H1 (cell line): ENCODE measurements at regions not wholly inside any gene's neighbourhood (a gene's known extent, or its start where the extent isn't known, plus 50 kb on each side); places are given as distances from the start of the nearest gene placed in this dataset.

ENCODE experiments used
- CTCF ChIA-PET: fragments of 300-600 bp; sonication (Branson Sonifier 250); formaldehyde crosslinking; loops from one replicate; lab custom pipeline; 2021; ENCODE audit not compliant: partially characterized antibody; lab: Charles Lee
- POLR2A ChIA-PET: fragments of 300-600 bp; sonication (Branson Sonifier 250); formaldehyde crosslinking; loops from one replicate; lab custom pipeline; 2021; ENCODE audit warnings: inconsistent platforms; ENCODE audit not compliant: partially characterized antibody; lab: Charles Lee
- DNase-seq, 2 experiments: peaks; one replicate each; pipeline versions ENCODE4 v3.0.0 to v3.0.0-alpha.2; 2010 to 2022; ENCODE audit warnings: low spot score in 2 of 2, low read depth in 1 of 2, mixed read lengths in 1 of 2
- FAIRE-seq: peaks from 2 replicates; lab custom pipeline; 2011; peaks lifted over from hg19 to GRCh38; lab: Jason Lieb, UNC
- H2AFZ ChIP-seq: 2 replicates; pipeline ENCODE4 v1.8.1; 2012; ENCODE audit warnings: low read length, inconsistent platforms
- H2AK5ac ChIP-seq: 2 replicates; pipeline ENCODE4 v1.6.1; 2013; ENCODE audit warnings: low read depth, low read length
- H2BK120ac ChIP-seq: replicated peaks from 2 replicates; pipeline ENCODE3; 2013; ENCODE audit warnings: low read depth, low read length, inconsistent platforms
- H2BK12ac ChIP-seq: 2 replicates; pipeline ENCODE4 v1.6.1; 2013; ENCODE audit warnings: low read depth, low read length
- H2BK15ac ChIP-seq: 2 replicates; pipeline ENCODE4 v1.6.1; 2013; ENCODE audit warnings: low read length
- H2BK20ac ChIP-seq: 2 replicates; pipeline ENCODE4 v1.6.1; 2013; ENCODE audit warnings: low read length
- H2BK5ac ChIP-seq: 2 replicates; pipeline ENCODE4 v1.6.1; 2013; ENCODE audit warnings: low read depth, low read length
- H3K14ac ChIP-seq: 2 replicates; pipeline ENCODE4 v1.6.1; 2013; ENCODE audit warnings: inconsistent platforms; ENCODE audit not compliant: insufficient read length
- H3K18ac ChIP-seq: 2 replicates; pipeline ENCODE4 v1.6.1; 2013; ENCODE audit warnings: low read length; ENCODE audit errors: extremely low read depth
- H3K23ac ChIP-seq: 2 replicates; pipeline ENCODE4 v1.6.1; 2013; ENCODE audit warnings: inconsistent platforms; ENCODE audit not compliant: insufficient read length
- H3K23me2 ChIP-seq: 2 replicates; pipeline ENCODE4 v1.6.1; 2013; ENCODE audit warnings: low read depth, low read length
- H3K27ac ChIP-seq: 2 replicates; pipeline ENCODE4 v1.6.1; 2011; ENCODE audit warnings: low read depth, low read length, inconsistent platforms
- H3K27me3 ChIP-seq, 4 experiments: replicated peaks in 1 of 4; 1 replicate in 1 of 4; 2 replicates in 3 of 4; pipeline versions ENCODE4 v1.6.1 to v1.8.1; 2011 to 2013; ENCODE audit warnings: low read length in 3 of 4, mild to moderate bottlenecking in 3 of 4, inconsistent platforms in 2 of 4, mixed read lengths in 2 of 4, moderate library complexity in 1 of 4; ENCODE audit not compliant: control insufficient read depth in 3 of 4, insufficient read depth in 3 of 4; ENCODE audit errors: extremely low read depth in 1 of 4
- H3K36me3 ChIP-seq, 4 experiments: 2 replicates each; pipeline versions ENCODE4 v1.6.1 to v1.8.1; 2011 to 2013; ENCODE audit warnings: mild to moderate bottlenecking in 4 of 4, low read length in 3 of 4, moderate library complexity in 2 of 4, control low read depth in 1 of 4, inconsistent platforms in 1 of 4; ENCODE audit not compliant: insufficient read depth in 4 of 4, control insufficient read depth in 2 of 4
- H3K4ac ChIP-seq: replicated peaks from 2 replicates; pipeline ENCODE3; 2013; ENCODE audit warnings: low read length, low read depth, mixed read lengths, inconsistent platforms; ENCODE audit not compliant: insufficient read length
- H3K4me1 ChIP-seq, 4 experiments: replicated peaks in 1 of 4; 1 replicate in 1 of 4; 2 replicates in 3 of 4; pipeline versions ENCODE4 v1.6.1 to v1.8.1; 2011 to 2013; ENCODE audit warnings: low read length in 3 of 4, inconsistent platforms in 2 of 4, mixed read lengths in 1 of 4; ENCODE audit not compliant: insufficient read depth in 4 of 4, control insufficient read depth in 3 of 4
- H3K4me2 ChIP-seq, 2 experiments: 2 replicates each; pipeline versions ENCODE4 v1.6.1 to v1.8.1; 2011 to 2013; ENCODE audit warnings: low read depth in 2 of 2, low read length in 2 of 2, control low read depth in 1 of 2, inconsistent platforms in 1 of 2, mild to moderate bottlenecking in 1 of 2; ENCODE audit not compliant: insufficient read depth in 1 of 2
- H3K4me3 ChIP-seq, 4 experiments: fragments of 200-600, 300-600 bp in 1 of 4; sonication (generic), shearing (Covaris generic), sonication (Bioruptor Twin) in 1 of 4; 2 replicates each; pipeline versions ENCODE4 v1.5.1 to v1.8.1; 2011 to 2016; ENCODE audit warnings: low read length in 4 of 4, low read depth in 3 of 4, control low read depth in 2 of 4, inconsistent platforms in 2 of 4, mild to moderate bottlenecking in 2 of 4, mixed read lengths in 1 of 4, moderate library complexity in 1 of 4; ENCODE audit not compliant: insufficient read depth in 2 of 4; ENCODE audit errors: extremely low read depth in 1 of 4
- H3K56ac ChIP-seq: replicated peaks from 2 replicates; pipeline ENCODE3; 2013; ENCODE audit warnings: low read depth, mild to moderate bottlenecking, mixed read lengths, low read length, inconsistent platforms; ENCODE audit not compliant: insufficient read length
- H3K79me1 ChIP-seq: 2 replicates; pipeline ENCODE4 v1.6.1; 2013; ENCODE audit warnings: low read depth, low read length, control low read depth
- H3K79me2 ChIP-seq, 2 experiments: 2 replicates each; pipeline versions ENCODE4 v1.6.1 to v1.8.1; 2012 to 2013; ENCODE audit warnings: low read length in 2 of 2, mild to moderate bottlenecking in 2 of 2, inconsistent platforms in 1 of 2; ENCODE audit not compliant: insufficient read depth in 2 of 2, control insufficient read depth in 1 of 2
- H3K9ac ChIP-seq, 4 experiments: replicated peaks in 1 of 4; 1 replicate in 1 of 4; 2 replicates in 3 of 4; pipeline versions ENCODE4 v1.6.1 to v1.8.1; 2011 to 2013; ENCODE audit warnings: low read depth in 3 of 4, low read length in 3 of 4, control low read depth in 2 of 4, mild to moderate bottlenecking in 2 of 4, moderate library complexity in 2 of 4, inconsistent platforms in 1 of 4; ENCODE audit errors: extremely low read depth in 1 of 4
- H3K9me3 ChIP-seq, 2 experiments: 2 replicates each; pipeline versions ENCODE4 v1.6.1 to v1.8.1; 2012 to 2013; ENCODE audit warnings: mild to moderate bottlenecking in 2 of 2, moderate library complexity in 2 of 2, control low read depth in 1 of 2, inconsistent platforms in 1 of 2, low read depth in 1 of 2, low read length in 1 of 2, mixed read lengths in 1 of 2; ENCODE audit not compliant: insufficient read depth in 2 of 2
- H4K20me1 ChIP-seq, 2 experiments: replicated peaks in 1 of 2; 2 replicates each; pipeline versions ENCODE3 to v1.8.1; 2011 to 2013; ENCODE audit warnings: inconsistent platforms in 2 of 2, low read length in 2 of 2, mild to moderate bottlenecking in 1 of 2; ENCODE audit not compliant: insufficient read depth in 2 of 2, control insufficient read depth in 1 of 2
- H4K5ac ChIP-seq: 2 replicates; pipeline ENCODE4 v1.6.1; 2013; ENCODE audit warnings: low read length, low read depth, mixed read lengths, inconsistent platforms; ENCODE audit not compliant: insufficient read length
- H4K8ac ChIP-seq: 2 replicates; pipeline ENCODE4 v1.8.0; 2013; ENCODE audit warnings: mild to moderate bottlenecking, moderate library complexity, low read length, inconsistent platforms; ENCODE audit not compliant: insufficient read depth; ENCODE audit errors: extremely low read depth
- H4K91ac ChIP-seq: replicated peaks from 2 replicates; pipeline ENCODE3; 2013; ENCODE audit warnings: low read length, mixed read lengths, inconsistent platforms; ENCODE audit not compliant: insufficient read length
- CHD1 ChIP-seq: IDR thresholded peaks from 2 replicates; pipeline ENCODE4 v1.6.1; 2012; ENCODE audit warnings: low read depth, low read length, improper control_type of control experiment
- JUN ChIP-seq: IDR thresholded peaks from 2 replicates; pipeline ENCODE4 v1.6.1; 2011; ENCODE audit warnings: low read depth, mild to moderate bottlenecking, improper control_type of control experiment, low read length
- RFX5 ChIP-seq: IDR thresholded peaks from 2 replicates; pipeline ENCODE4 v1.6.1; 2011; ENCODE audit warnings: low read depth, low read length, improper control_type of control experiment, borderline replicate concordance
- RXRA ChIP-seq: IDR thresholded peaks from 2 replicates; pipeline ENCODE4 v1.6.1; 2011; ENCODE audit warnings: low read depth, mild to moderate bottlenecking, low read length, moderate library complexity; ENCODE audit not compliant: insufficient read depth
- SIN3A ChIP-seq, 2 experiments: IDR thresholded peaks in 1 of 2; conservative IDR thresholded peaks in 1 of 2; 2 replicates each; pipeline ENCODE4 v1.6.1; 2011 to 2012; ENCODE audit warnings: low read length in 2 of 2, improper control_type of control experiment in 1 of 2, low read depth in 1 of 2, mild to moderate bottlenecking in 1 of 2
- SIRT6 ChIP-seq: IDR thresholded peaks from one replicate; pipeline ENCODE4 v1.7.1; 2012; ENCODE audit warnings: low read length, inconsistent platforms
- SRF ChIP-seq: IDR thresholded peaks from 2 replicates; pipeline ENCODE4 v1.6.1; 2011; ENCODE audit warnings: mild to moderate bottlenecking, low read depth, low read length, moderate library complexity
- TEAD4 ChIP-seq: IDR thresholded peaks from 2 replicates; pipeline ENCODE4 v1.6.1; 2012; ENCODE audit warnings: low read depth, low read length, inconsistent platforms, mixed read lengths
- WGBS, 2 experiments: shearing (Covaris generic) in 1 of 2; methylation state at CpG; one replicate each; pipeline versions ENCODE4 v1.1.6 to v1.1.7; 2013 to 2015; ENCODE audit warnings: low lambda C conversion rate in 2 of 2, mixed read lengths in 2 of 2, inconsistent platforms in 1 of 2, low coverage in 1 of 2, missing lambda C conversion rate in 1 of 2; ENCODE audit not compliant: insufficient replicate concordance in 2 of 2, insufficient coverage in 1 of 2, insufficient read length in 1 of 2; ENCODE audit errors: extremely low coverage in 1 of 2, missing lambda C conversion rate in 1 of 2; 5-methylcytosine and 5-hydroxymethylcytosine counted together

DNA sequence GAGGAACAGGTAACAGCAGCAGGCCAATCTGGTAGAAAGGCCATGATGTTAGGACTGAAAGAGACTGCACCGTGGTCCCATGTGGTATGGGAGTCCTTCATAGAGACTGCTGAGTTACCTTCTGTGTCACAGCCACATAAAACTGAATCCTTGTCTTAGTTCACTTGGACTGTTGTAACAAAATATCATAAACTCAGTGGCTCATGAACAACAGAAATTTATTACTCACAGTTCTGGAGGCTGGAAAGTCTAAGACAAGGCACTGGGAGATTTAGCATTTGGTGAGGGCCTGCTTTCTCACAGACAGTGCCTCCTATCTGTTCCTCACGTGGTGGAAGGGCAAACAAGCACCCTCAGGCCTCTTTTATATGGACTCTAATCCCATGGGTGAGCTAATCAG, 67.5 kb downstream of the CD2 start:
- ChIA-PET CTCF (no interaction called here), POLR2A (no interaction called here)
- Histone ChIP-seq H2BK5ac (no peak overlapping the region), H3K14ac (no peak overlapping the region), H3K18ac (no peak overlapping the region), H3K9me3 (no peaks in the 10 kb centered on the region), H3K9ac (no peak overlapping the region), H3K23ac (no peak overlapping the region), H3K36me3 (no peaks in the 10 kb centered on the region), H3K79me2 (no peaks in the 10 kb centered on the region), H2AK5ac (no peak overlapping the region), H3K79me1 (no peaks in the 10 kb centered on the region), H4K5ac (no peak overlapping the region), H4K8ac (no peak overlapping the region), H2AFZ (no peak overlapping the region), H3K4me2 (no peak overlapping the region), H3K4ac (no peak overlapping the region), H3K23me2 (no peaks in the 10 kb centered on the region), H4K91ac (no peak overlapping the region), H2BK12ac (no peak overlapping the region), H2BK20ac (no peak overlapping the region), H3K56ac (no peak overlapping the region), H3K27me3 (no peaks in the 10 kb centered on the region), H2BK120ac (no peak overlapping the region), H2BK15ac (no peak overlapping the region), H4K20me1 (no peaks in the 10 kb centered on the region), H3K4me3 (no peak overlapping the region), H3K27ac (no peak overlapping the region), H3K4me1 (peaks cover 0 to 9% (median 6%) of the 10 kb centered on the region in 4 experiments; a peak in 5 of 7 replicates)
- WGBS, 2 experiments, result 79% methylated on average over 2 of the region's 2 CpGs; no CpG with 5 or more reads in 1 of the 2 experiments
- DNase-seq (no peak), FAIRE-seq (no peak)
- TF ChIP-seq CHD1, result no peak
- TF ChIP-seq SRF, result no peak
- TF ChIP-seq SIRT6, result no peak
- TF ChIP-seq TEAD4, result no peak
- no peak for TF ChIP-seq RXRA
- no peak for TF ChIP-seq SIN3A (conservative IDR thresholded peaks at IDR 0.05 in 1 of 2, IDR thresholded peaks at IDR 0.05 in 1 of 2; ENCODE audit: low read depth in 1 of 2, low read length in 2 of 2)
- no peak for TF ChIP-seq RFX5
- TF ChIP-seq JUN, result no peak
